Muscle of leg (tissue), 3 donors: ENCODE measurements at regions not wholly inside any gene's neighbourhood (a gene's known extent, or its start where the extent isn't known, plus 50 kb on each side); places are given as distances from the start of the nearest gene placed in this dataset.

ENCODE experiments used
- DNase-seq: peaks from one replicate; pipeline ENCODE4 v3.0.0; 2013
- H3K27ac ChIP-seq: one replicate; pipeline ENCODE4 v1.5.1; 2013; ENCODE audit warnings: mild to moderate bottlenecking, low read length, control low read depth
- H3K27me3 ChIP-seq: one replicate; pipeline ENCODE4 v1.6.1; 2013; ENCODE audit warnings: low read length; ENCODE audit not compliant: control insufficient read depth, insufficient read depth
- H3K36me3 ChIP-seq: one replicate; pipeline ENCODE4 v1.6.1; 2013; ENCODE audit warnings: low read length; ENCODE audit not compliant: control insufficient read depth, insufficient read depth
- H3K4me1 ChIP-seq: one replicate; pipeline ENCODE4 v1.6.1; 2013; ENCODE audit warnings: low read length; ENCODE audit not compliant: control insufficient read depth, insufficient read depth
- H3K4me3 ChIP-seq: one replicate; pipeline ENCODE4 v1.5.1; 2013; ENCODE audit warnings: low read length, control low read depth
- H3K9me3 ChIP-seq: replicated peaks from 2 replicates; pipeline ENCODE4 v1.6.1; 2013; ENCODE audit warnings: low read depth, low read length; ENCODE audit not compliant: control insufficient read depth
- WGBS: methylation state at CpG from one replicate; pipeline ENCODE4 v1.1.5; 2013; ENCODE audit warnings: missing lambda C conversion rate; ENCODE audit not compliant: insufficient coverage; 5-methylcytosine and 5-hydroxymethylcytosine counted together

- 75% methylated on average over 1 of the region's 6 CpGs for WGBS
- Histone ChIP-seq H3K4me3 (no peak overlapping the region), H3K27ac (no peak overlapping the region), H3K36me3 (no peaks in the 10 kb centered on the region), H3K9me3 (no peaks in the 10 kb centered on the region), H3K27me3 (peaks cover 37% of the 10 kb centered on the region), H3K4me1 (peaks cover 23% of the 10 kb centered on the region)
- peak; percentile 72 for DNase-seq
These were observed 52.8 kb downstream of the FAM43A start for GRCh38 chr3:194738254-194739093.

GRCh38 chr3:194739498-194740284 is 54.0 kb downstream of the FAM43A start:
- H3K4me3 ChIP-seq: no peak overlapping the region
- peaks cover 41% of the 10 kb centered on the region for H3K27me3 ChIP-seq
- H3K4me1 ChIP-seq: peaks cover 23% of the 10 kb centered on the region
- no peak overlapping the region for H3K27ac ChIP-seq
- no peaks in the 10 kb centered on the region for H3K9me3 ChIP-seq
- H3K36me3 ChIP-seq: no peaks in the 10 kb centered on the region
- 86% methylated on average over 6 of the region's 11 CpGs for WGBS
- DNase-seq: no peak

GRCh38 chr3:194740859-194741491 is 55.3 kb downstream of the FAM43A start:
- Histone ChIP-seq H3K9me3 (no peaks in the 10 kb centered on the region), H3K4me1 (peaks cover 23% of the 10 kb centered on the region), H3K27me3 (peaks cover 40% of the 10 kb centered on the region), H3K27ac (no peak overlapping the region), H3K36me3 (no peaks in the 10 kb centered on the region), H3K4me3 (no peak overlapping the region)
- DNase-seq: no peak
- WGBS: 43% methylated on average over 14 of the region's 16 CpGs

- Histone ChIP-seq H3K4me3 (no peak overlapping the region), H3K36me3 (no peaks in the 10 kb centered on the region), H3K9me3 (no peaks in the 10 kb centered on the region), H3K27ac (no peak overlapping the region), H3K27me3 (peaks cover 33% of the 10 kb centered on the region), H3K4me1 (peaks cover 23% of the 10 kb centered on the region)
- no peak for DNase-seq
- WGBS: 43% methylated on average over 2 of the region's 7 CpGs
These were observed 56.2 kb downstream of the FAM43A start for GRCh38 chr3:194741916-194742315.

- no peak overlapping the region for H3K4me3 ChIP-seq
- WGBS: no CpG with 5 or more reads among the region's 4 CpGs
- H3K27me3 ChIP-seq: peaks cover 40% of the 10 kb centered on the region
- no peaks in the 10 kb centered on the region for H3K9me3 ChIP-seq
- H3K4me1 ChIP-seq: peaks cover 7% of the 10 kb centered on the region
- H3K27ac ChIP-seq: no peak overlapping the region
- H3K36me3 ChIP-seq: no peaks in the 10 kb centered on the region
- no peak for DNase-seq
These were observed 59.1 kb downstream of the FAM43A start for GRCh38 chr3:194744826-194745225.

GRCh38 chr3:194745422-194746184 is 59.9 kb downstream of the FAM43A start:
- whole genome bisulfite sequencing: 74% methylated on average over 2 of the region's 9 CpGs
- Histone ChIP-seq H3K27ac (no peak overlapping the region), H3K4me3 (no peak overlapping the region)

GRCh38 chr3:194748225-194748624 is 62.5 kb downstream of the FAM43A start:
- H3K36me3 ChIP-seq: no peaks in the 10 kb centered on the region
- H3K4me3 ChIP-seq: no peak overlapping the region
- H3K27ac ChIP-seq: no peak overlapping the region
- WGBS: 51% methylated on average over 17 of the region's 19 CpGs
- H3K27me3 ChIP-seq: peaks cover 24% of the 10 kb centered on the region
- no peaks in the 10 kb centered on the region for H3K9me3 ChIP-seq
- peaks cover 11% of the 10 kb centered on the region for H3K4me1 ChIP-seq
- DNase-seq: no peak

More at GRCh38 chr3:194745422-194746184, 59.9 kb downstream of the FAM43A start:
- Histone ChIP-seq H3K36me3 (no peaks in the 10 kb centered on the region), H3K27me3 (peaks cover 40% of the 10 kb centered on the region), H3K9me3 (no peaks in the 10 kb centered on the region), H3K4me1 (peaks cover 13% of the 10 kb centered on the region)
- no peak for DNase-seq

- no peaks in the 10 kb centered on the region for H3K9me3 ChIP-seq
- H3K27ac ChIP-seq: no peak overlapping the region
- H3K27me3 ChIP-seq: peaks cover 22% of the 10 kb centered on the region
- no peak overlapping the region for H3K4me3 ChIP-seq
- no peak for DNase-seq
- 54% methylated on average over 15 of the region's 17 CpGs for WGBS
- no peaks in the 10 kb centered on the region for H3K36me3 ChIP-seq
- H3K4me1 ChIP-seq: peaks cover 11% of the 10 kb centered on the region
These were observed 64.2 kb downstream of the FAM43A start for GRCh38 chr3:194749631-194750490.

GRCh38 chr3:194750491-194750828 is 64.8 kb downstream of the FAM43A start:
- Histone ChIP-seq H3K27me3 (peaks cover 22% of the 10 kb centered on the region), H3K9me3 (no peaks in the 10 kb centered on the region), H3K4me3 (no peak overlapping the region), H3K36me3 (no peaks in the 10 kb centered on the region), H3K4me1 (peaks cover 13% of the 10 kb centered on the region), H3K27ac (no peak overlapping the region)
- WGBS: 38% methylated on average over 4 of the region's 5 CpGs
- no peak for DNase-seq
